BLaER1 treated with 17β-estradiol and CSF1 and Interleukin-3, amounts not matched to agents 10 nM and 100 nM (cell line): ENCODE measurements at regions not wholly inside any gene's neighbourhood (a gene's known extent, or its start where the extent isn't known, plus 50 kb on each side); places are given as distances from the start of the nearest gene placed in this dataset.
A peak's percentile ranks its signal among the peaks of the same experiment; 100 is the strongest.

Experiments used
- H3K27ac ChIP-seq, 11 experiments: shearing (Covaris generic); formaldehyde crosslinking; 2 replicates each; pipeline ENCODE4 v1.8.1; 2022
- H3K27me3 ChIP-seq, 11 experiments: shearing (Covaris generic); formaldehyde crosslinking; 2 replicates each; pipeline ENCODE4 v1.8.1; 2022
- H3K36me3 ChIP-seq, 11 experiments: shearing (Covaris generic); formaldehyde crosslinking; 2 replicates each; pipeline ENCODE4 v1.8.1; 2022
- H3K4me1 ChIP-seq, 10 experiments: shearing (Covaris generic); formaldehyde crosslinking; 2 replicates each; pipeline ENCODE4 v1.8.1; 2022
- H3K4me2 ChIP-seq, 11 experiments: shearing (Covaris generic); formaldehyde crosslinking; 2 replicates each; pipeline ENCODE4 v1.8.1; 2022
- H3K4me3 ChIP-seq, 10 experiments: shearing (Covaris generic); formaldehyde crosslinking; 2 replicates each; pipeline ENCODE4 v1.8.1; 2022
- H3K9ac ChIP-seq, 11 experiments: shearing (Covaris generic); formaldehyde crosslinking; 2 replicates each; pipeline ENCODE4 v1.8.1; 2022
- H3K9me3 ChIP-seq, 11 experiments: shearing (Covaris generic); formaldehyde crosslinking; replicated peaks in 1 of 11; 2 replicates each; pipeline ENCODE4 v1.8.1; 2022
- H4K20me1 ChIP-seq, 11 experiments: shearing (Covaris generic); formaldehyde crosslinking; 2 replicates each; pipeline ENCODE4 v1.8.1; 2022
- Cebpa-rat ChIP-seq, 11 experiments: shearing (Covaris generic); IDR thresholded peaks; 2 replicates each; pipeline ENCODE4 v1.8.1; 2022

DNA sequence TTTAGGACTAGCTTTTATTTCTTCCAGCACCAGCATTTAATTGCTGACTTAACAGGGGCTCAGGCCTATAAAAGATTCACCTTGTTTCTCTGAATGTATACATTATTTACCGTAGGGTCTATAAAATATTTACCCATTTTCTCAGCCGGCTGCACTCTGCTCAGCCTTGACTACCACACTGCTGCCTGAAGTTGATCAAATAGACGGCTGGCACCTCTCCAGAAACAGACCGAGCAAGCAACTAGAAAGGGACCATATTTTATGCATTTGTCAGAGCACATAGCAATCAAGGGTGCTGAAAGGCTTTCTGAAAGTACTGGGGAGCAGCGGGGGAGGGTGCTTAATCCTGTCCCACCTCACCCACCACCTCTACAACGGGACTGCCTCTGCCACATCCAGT is 64.7 kb upstream of the FGGY start:
- no peaks in the 10 kb centered on the region for H3K36me3 ChIP-seq
- H3K4me2 ChIP-seq: no peak overlapping the region
- H3K9ac ChIP-seq: no peak overlapping the region
- H3K27me3 ChIP-seq: no peaks in the 10 kb centered on the region
- TF ChIP-seq Cebpa-rat (IDR thresholded peaks at IDR 0.05): no peak
- no peak overlapping the region for H3K4me3 ChIP-seq
- peaks cover 11 to 51% (median 32%) of the 10 kb centered on the region in 10 experiments; a peak in 19 of 20 replicates for H3K4me1 ChIP-seq
- H4K20me1 ChIP-seq: no peaks in the 10 kb centered on the region
- H3K27ac ChIP-seq: 0 out of 22 replicates have a peak overlapping the region, but pooled peaks of 1 of the 11 experiments have one; percentile 5
- peaks cover 0 to 21% (median 0%) of the 10 kb centered on the region in 11 experiments; a peak in 5 of 22 replicates for H3K9me3 ChIP-seq

DNA sequence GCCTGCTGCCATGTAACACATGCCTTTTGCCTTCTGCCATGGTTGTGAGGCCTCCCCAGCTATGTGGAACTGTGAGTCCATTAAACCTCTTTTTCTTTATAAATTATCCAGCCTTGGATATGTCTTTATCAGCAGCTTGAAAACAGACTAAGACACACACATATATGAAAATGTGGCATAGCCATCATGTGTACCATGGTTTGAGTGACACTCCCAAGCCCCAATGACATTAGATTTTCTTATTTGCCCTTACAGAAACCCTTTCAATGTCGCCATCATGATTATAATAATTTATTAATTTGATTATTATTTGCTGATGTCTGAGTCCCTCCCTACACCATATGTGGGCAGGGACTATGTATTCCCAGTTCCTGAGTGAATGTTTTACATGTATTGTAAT is 63.5 kb upstream of the FGGY start:
- no peak for TF ChIP-seq Cebpa-rat (IDR thresholded peaks at IDR 0.05)
- peaks cover 11 to 39% (median 25%) of the 10 kb centered on the region in 10 experiments; a peak in 19 of 20 replicates for H3K4me1 ChIP-seq

DNA sequence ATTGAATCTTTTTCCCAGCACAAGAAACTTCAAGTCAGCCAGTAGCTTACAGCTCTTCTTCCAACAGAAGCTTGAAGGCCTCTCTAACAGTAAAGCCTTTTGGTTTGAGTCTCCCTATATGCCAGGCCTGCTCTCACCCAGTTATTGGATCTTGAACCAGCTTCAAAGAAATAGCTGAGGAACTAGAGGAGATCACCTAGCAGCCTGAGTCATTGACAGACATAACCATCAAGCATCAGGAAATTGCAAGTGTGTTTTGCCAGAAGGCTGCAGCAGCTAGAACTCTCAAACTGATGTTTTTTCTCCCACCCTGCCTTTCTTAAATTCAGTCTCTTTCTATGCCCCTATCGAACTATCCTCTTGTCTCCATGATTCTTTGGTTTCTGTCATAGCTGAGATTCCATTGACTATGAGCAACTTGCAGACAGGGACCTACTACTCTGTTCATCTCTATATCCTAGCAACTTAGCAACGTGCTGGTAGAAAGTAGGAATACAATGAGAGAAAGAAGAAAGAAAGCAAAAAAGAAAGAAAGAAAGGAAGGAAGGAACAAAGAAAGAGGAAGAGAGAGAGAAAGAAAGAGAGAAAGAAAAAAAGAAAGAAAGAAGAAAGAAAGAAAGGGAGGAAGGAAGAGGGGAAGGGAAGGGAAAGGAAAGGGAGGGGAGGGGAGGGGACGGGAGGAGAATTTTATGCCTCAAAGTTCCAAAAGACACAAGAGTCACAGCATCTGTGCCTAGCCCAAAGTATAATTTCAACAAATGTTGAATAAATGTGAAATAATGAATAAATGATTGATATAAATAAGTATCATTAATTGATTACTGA is 60.0 kb upstream of the FGGY start:
- H3K27ac ChIP-seq: no peak overlapping the region
- H3K9me3 ChIP-seq: no peaks in the 10 kb centered on the region
- no peak for TF ChIP-seq Cebpa-rat (IDR thresholded peaks at IDR 0.05)
- H3K4me1 ChIP-seq: peaks cover 0 to 10% (median 2%) of the 10 kb centered on the region in 10 experiments; a peak in 6 of 20 replicates
- H3K36me3 ChIP-seq: no peaks in the 10 kb centered on the region
- H3K9ac ChIP-seq: no peak overlapping the region
- peak overlapping the region in 2 of 11 experiments; percentile 11 to 33; a peak in 3 of 22 replicates for H3K4me2 ChIP-seq
- H3K27me3 ChIP-seq: no peaks in the 10 kb centered on the region
- H3K4me3 ChIP-seq: no peak overlapping the region
- no peaks in the 10 kb centered on the region for H4K20me1 ChIP-seq

More for the DNA sequence above, 63.5 kb upstream of the FGGY start:
- peaks cover 0 to 9% (median 0%) of the 10 kb centered on the region in 11 experiments; a peak in 2 of 22 replicates for H3K9me3 ChIP-seq
- no peak overlapping the region for H3K4me3 ChIP-seq
- H3K27ac ChIP-seq: no peak overlapping the region
- no peak overlapping the region for H3K9ac ChIP-seq
- no peaks in the 10 kb centered on the region for H4K20me1 ChIP-seq
- H3K36me3 ChIP-seq: no peaks in the 10 kb centered on the region
- no peak overlapping the region for H3K4me2 ChIP-seq
- no peaks in the 10 kb centered on the region for H3K27me3 ChIP-seq

DNA sequence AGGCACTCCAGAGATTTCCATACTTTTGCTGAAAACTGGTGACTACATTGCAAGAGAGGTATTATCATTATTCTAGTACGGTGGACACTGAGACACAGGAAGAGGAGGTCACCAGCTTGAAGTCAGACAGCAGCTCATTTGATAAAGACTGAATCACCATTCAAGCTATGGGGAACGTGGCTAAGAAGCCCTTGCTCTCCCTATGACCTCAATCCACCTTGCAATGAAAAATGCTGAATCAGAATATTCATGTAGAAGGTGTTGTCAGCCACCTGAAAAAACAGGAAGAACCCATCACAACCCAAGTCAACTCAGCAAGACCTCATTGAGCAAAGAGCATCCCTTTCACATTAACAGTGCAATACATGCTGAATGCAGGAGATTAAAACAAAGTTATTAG is 59.0 kb upstream of the FGGY start:
- Histone ChIP-seq H3K9me3 (no peaks in the 10 kb centered on the region), H3K9ac (no peak overlapping the region), H3K27ac (no peak overlapping the region), H3K4me2 (no peak overlapping the region), H3K36me3 (no peaks in the 10 kb centered on the region), H3K4me3 (no peak overlapping the region), H3K27me3 (no peaks in the 10 kb centered on the region), H4K20me1 (no peaks in the 10 kb centered on the region), H3K4me1 (peaks cover 0 to 10% (median 2%) of the 10 kb centered on the region in 10 experiments; a peak in 6 of 20 replicates)
- TF ChIP-seq Cebpa-rat (IDR thresholded peaks at IDR 0.05): no peak

DNA sequence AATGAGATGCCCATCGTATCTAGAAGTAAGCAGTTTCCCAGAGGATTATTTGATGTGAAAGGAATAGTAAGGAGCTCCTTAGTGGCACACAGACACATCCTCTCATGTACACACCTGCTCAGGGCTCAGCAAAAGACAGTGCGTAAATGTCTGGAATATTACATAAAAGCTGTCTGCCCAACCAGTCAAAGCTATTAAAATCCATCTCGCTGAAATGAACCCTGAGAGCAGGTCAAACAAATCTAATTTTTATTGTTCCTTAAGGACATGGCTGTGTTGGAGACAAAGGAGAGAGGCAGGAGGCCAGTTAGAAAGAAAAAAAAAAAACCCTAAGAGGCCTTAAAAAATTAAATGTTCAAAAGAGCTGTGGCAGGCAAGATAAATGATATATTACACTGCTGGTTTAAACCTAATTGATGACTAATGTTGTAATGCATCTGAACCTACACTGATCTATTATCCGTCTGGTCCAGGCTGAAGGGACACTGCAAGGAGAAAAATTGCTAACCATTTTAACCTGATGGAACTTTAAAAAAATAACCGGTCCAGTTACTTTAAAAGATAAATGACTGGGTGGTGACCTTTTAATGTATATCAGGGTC is 58.5 kb upstream of the FGGY start:
- Histone ChIP-seq H3K4me1 (peaks cover 0 to 10% (median 2%) of the 10 kb centered on the region in 10 experiments; a peak in 6 of 20 replicates), H3K27me3 (no peaks in the 10 kb centered on the region), H3K9ac (no peak overlapping the region), H3K27ac (no peak overlapping the region), H3K4me3 (no peak overlapping the region), H4K20me1 (no peaks in the 10 kb centered on the region), H3K36me3 (no peaks in the 10 kb centered on the region), H3K4me2 (no peak overlapping the region), H3K9me3 (no peaks in the 10 kb centered on the region)
- no peak for TF ChIP-seq Cebpa-rat (IDR thresholded peaks at IDR 0.05)

DNA sequence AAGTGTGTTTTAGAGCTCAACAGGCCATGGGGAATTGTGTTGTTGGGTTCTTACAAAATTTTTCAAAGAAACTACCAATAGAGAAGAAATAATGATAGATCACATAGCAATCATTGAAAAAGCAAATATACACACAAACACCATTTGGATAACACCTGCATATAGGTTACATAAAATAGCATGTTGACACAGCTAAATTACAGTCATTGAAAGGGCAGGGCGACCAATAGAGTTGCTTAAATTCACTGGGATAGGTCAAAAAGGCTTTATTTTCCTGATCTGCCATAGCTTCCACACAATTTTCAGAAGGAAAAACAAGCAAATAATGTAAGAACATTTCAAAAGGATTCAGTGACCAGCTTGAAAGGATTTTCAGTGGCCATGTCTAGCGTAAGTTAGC is 57.9 kb upstream of the FGGY start:
- H3K27ac ChIP-seq: no peak overlapping the region
- TF ChIP-seq Cebpa-rat (IDR thresholded peaks at IDR 0.05): no peak
- H4K20me1 ChIP-seq: no peaks in the 10 kb centered on the region
- no peaks in the 10 kb centered on the region for H3K27me3 ChIP-seq
- H3K4me2 ChIP-seq: no peak overlapping the region
- no peaks in the 10 kb centered on the region; a peak in 1 of 22 replicates for H3K9me3 ChIP-seq
- H3K36me3 ChIP-seq: no peaks in the 10 kb centered on the region
- no peak overlapping the region for H3K4me3 ChIP-seq
- no peak overlapping the region for H3K9ac ChIP-seq
- peaks cover 0 to 10% (median 2%) of the 10 kb centered on the region in 10 experiments; a peak in 6 of 20 replicates for H3K4me1 ChIP-seq

DNA sequence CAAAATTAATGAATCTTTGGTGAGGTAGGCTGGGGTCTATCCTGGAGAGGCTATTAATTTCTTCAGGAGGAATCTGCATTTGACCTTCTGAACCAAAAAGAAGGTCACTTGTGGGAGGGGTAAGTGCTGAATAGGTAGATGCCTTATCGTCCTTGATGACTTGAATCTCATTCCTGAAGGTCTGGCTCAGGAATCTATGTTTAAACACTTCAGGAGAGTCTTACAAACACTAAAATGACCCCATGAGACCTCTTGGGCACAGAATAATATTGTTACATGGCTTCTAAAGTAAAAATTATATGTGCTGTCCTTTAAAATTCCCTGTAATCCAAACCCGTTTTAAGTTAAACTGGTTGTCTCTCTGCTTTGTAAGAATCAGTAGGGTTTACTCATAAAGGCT is 55.0 kb upstream of the FGGY start:
- no peak overlapping the region for H3K4me2 ChIP-seq
- H4K20me1 ChIP-seq: no peaks in the 10 kb centered on the region
- H3K4me3 ChIP-seq: no peak overlapping the region
- peaks cover 0 to 6% (median under 1%) of the 10 kb centered on the region in 10 experiments; a peak in 5 of 20 replicates for H3K4me1 ChIP-seq
- no peak for TF ChIP-seq Cebpa-rat (IDR thresholded peaks at IDR 0.05)
- H3K9ac ChIP-seq: no peak overlapping the region
- H3K9me3 ChIP-seq: peaks cover 3 to 19% (median 5%) of the 10 kb centered on the region in 11 experiments; a peak in 20 of 22 replicates
- no peaks in the 10 kb centered on the region for H3K36me3 ChIP-seq
- H3K27me3 ChIP-seq: no peaks in the 10 kb centered on the region
- no peak overlapping the region for H3K27ac ChIP-seq

DNA sequence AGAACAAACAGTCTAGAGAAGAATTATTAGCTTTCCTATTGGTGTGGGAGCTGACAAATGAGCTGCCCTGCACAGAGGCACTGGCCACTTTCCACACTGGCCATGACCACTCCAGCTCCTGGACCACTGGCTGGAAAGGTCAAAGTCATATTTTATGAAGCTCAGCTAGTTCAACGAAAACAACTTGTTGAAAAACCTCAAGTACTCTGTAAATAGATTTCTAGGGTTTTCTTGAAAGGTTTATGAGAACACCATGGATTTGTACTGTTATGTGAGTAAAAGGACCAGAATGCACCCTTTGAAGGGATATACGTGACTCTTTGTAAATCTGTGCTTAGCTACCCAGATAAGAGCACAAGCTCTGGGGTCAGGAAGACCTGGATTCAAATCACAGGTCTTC is 54.5 kb upstream of the FGGY start:
- TF ChIP-seq Cebpa-rat (IDR thresholded peaks at IDR 0.05): no peak

DNA sequence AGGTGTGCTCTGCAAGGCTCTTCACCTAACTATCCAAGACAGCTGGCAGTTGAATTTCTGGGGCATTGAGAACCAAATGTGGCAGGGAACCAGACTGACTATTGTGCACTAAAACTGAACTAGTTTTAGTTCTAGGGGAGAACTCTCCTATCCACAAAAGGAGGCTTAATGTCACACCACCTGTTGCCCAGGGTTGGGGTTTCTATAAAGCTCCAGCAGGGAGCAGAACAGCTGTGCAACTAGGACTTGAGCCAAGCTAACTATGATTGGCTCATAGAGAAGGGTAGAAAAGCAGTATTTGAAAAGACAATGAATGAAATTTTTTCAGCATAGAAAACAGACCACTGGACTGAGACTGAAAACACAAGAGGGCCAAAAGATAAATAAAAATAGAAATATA is 53.3 kb upstream of the FGGY start:
- Histone ChIP-seq H3K4me3 (no peak overlapping the region), H4K20me1 (no peaks in the 10 kb centered on the region), H3K9me3 (peaks cover 11 to 34% (median 15%) of the 10 kb centered on the region in 11 experiments; a peak in 21 of 22 replicates), H3K36me3 (no peaks in the 10 kb centered on the region), H3K9ac (no peak overlapping the region), H3K4me2 (no peak overlapping the region), H3K27me3 (no peaks in the 10 kb centered on the region), H3K27ac (no peak overlapping the region), H3K4me1 (no peaks in the 10 kb centered on the region)
- TF ChIP-seq Cebpa-rat (IDR thresholded peaks at IDR 0.05): no peak

More for the DNA sequence above, 54.5 kb upstream of the FGGY start:
- Histone ChIP-seq H3K4me1 (peaks cover 0 to 1% (median 0%) of the 10 kb centered on the region in 10 experiments; a peak in 1 of 20 replicates), H3K27ac (no peak overlapping the region), H3K36me3 (no peaks in the 10 kb centered on the region), H4K20me1 (no peaks in the 10 kb centered on the region), H3K9ac (no peak overlapping the region), H3K27me3 (no peaks in the 10 kb centered on the region), H3K4me2 (no peak overlapping the region), H3K9me3 (peaks cover 8 to 23% (median 9%) of the 10 kb centered on the region in 11 experiments; a peak in 21 of 22 replicates), H3K4me3 (no peak overlapping the region)
